ENCODE measurements at regions not wholly inside any gene's neighbourhood (a gene's known extent, or its start where the extent isn't known, plus 50 kb on each side); places are given as distances from the start of the nearest gene placed in this dataset.

DNA sequence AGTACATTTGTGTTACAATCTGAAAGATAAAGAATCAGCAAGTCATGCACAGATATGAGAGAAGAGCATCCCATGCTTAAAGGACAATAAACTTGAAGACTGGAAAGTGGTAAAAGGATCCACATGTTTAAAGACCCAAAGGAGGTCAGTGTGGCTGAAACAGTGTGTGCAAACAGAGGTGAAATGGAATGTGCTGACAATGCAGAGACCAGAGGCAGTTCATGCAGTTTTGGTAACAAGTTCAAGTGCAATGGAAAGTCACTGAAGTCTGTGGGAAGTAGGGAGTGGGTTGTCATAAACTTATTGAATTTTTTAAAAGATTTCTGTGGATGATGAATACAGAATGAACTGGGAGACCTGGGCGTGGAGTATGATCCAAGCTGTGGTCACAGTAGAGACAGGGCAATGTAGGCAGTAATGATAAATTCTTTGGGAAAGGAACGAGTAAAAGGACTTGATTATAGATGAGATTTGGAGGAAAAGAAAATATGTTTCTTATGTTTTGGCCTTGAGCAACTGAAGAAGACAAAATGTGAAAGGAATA lies 408.0 kb downstream of the HGF start:
- TF ChIP-seq, protein P1, sequence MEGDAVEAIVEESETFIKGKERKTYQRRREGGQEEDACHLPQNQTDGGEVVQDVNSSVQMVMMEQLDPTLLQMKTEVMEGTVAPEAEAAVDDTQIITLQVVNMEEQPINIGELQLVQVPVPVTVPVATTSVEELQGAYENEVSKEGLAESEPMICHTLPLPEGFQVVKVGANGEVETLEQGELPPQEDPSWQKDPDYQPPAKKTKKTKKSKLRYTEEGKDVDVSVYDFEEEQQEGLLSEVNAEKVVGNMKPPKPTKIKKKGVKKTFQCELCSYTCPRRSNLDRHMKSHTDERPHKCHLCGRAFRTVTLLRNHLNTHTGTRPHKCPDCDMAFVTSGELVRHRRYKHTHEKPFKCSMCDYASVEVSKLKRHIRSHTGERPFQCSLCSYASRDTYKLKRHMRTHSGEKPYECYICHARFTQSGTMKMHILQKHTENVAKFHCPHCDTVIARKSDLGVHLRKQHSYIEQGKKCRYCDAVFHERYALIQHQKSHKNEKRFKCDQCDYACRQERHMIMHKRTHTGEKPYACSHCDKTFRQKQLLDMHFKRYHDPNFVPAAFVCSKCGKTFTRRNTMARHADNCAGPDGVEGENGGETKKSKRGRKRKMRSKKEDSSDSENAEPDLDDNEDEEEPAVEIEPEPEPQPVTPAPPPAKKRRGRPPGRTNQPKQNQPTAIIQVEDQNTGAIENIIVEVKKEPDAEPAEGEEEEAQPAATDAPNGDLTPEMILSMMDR (IDR thresholded peaks at IDR 0.05; ENCODE audit: low read depth, low read length), result no peak
- TF ChIP-seq POLR2A (IDR thresholded peaks at IDR 0.05; ENCODE audit: extremely low read depth, insufficient read length), result no peak
- TF ChIP-seq, protein P2, sequence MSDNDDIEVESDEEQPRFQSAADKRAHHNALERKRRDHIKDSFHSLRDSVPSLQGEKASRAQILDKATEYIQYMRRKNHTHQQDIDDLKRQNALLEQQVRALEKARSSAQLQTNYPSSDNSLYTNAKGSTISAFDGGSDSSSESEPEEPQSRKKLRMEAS (IDR thresholded peaks at IDR 0.05; ENCODE audit: low read depth, low read length), result no peak
- TF ChIP-seq MYC (IDR thresholded peaks at IDR 0.05; ENCODE audit: low read depth, low read length), result no peak
